ENCODE measurements at regions not wholly inside any gene's neighbourhood (a gene's known extent, or its start where the extent isn't known, plus 50 kb on each side); places are given as distances from the start of the nearest gene placed in this dataset.
"Not testable (repeated sequence)": the region's sequence is repeated elsewhere in the genome, so short reads cannot be mapped to it uniquely, and the experiment has no call there.

DNA sequence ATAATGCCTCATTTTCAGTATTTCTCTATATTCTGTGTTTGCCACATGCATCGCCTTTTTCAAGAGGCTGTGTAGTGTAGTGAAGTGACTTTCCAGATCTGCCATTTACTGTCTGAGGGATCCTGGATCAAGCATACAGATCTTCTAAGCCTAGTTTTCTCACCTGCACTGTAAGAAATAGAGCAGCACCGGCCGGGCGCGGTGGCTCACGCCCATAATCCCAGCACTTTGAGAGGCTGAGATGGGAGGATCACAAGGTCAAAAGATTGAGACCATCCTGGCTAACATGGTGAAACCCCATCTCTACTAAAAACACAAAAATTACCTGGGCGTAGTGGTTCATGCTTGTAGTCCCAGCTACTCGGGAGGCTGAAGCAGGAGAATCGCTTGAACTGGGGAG is 1387.5 kb downstream of the AACS start:
- not testable (repeated sequence) for TF ChIP-seq CTCF (IDR thresholded peaks at IDR 0.05; ENCODE audit: low read depth, low read length); POLR2A (IDR thresholded peaks at IDR 0.05; ENCODE audit: extremely low read depth, insufficient read length); MAX (IDR thresholded peaks at IDR 0.05; ENCODE audit: low read depth, low read length)
